Vagina (tissue), 2 donors: ENCODE measurements at regions not wholly inside any gene's neighbourhood (a gene's known extent, or its start where the extent isn't known, plus 50 kb on each side); places are given as distances from the start of the nearest gene placed in this dataset.

Experiments used
- DNase-seq, 2 donors: peaks; one replicate each; pipeline ENCODE4 v3.0.0-alpha.2; 2017; ENCODE audit errors: extremely low spot score in 2 of 2
- H3K27ac ChIP-seq: fragments of 200-600 bp; sonication (generic); one replicate; pipeline ENCODE4 v1.5.1; 2019
- H3K27me3 ChIP-seq: fragments of 200-600 bp; sonication (generic); one replicate; pipeline ENCODE4 v1.5.1; 2019
- H3K36me3 ChIP-seq, 2 donors: fragments of 200-600 bp; sonication (generic); one replicate each; pipeline ENCODE4 v1.5.1; 2017 to 2019
- H3K4me1 ChIP-seq: fragments of 200-600 bp; sonication (generic); one replicate; pipeline ENCODE4 v1.5.1; 2019
- H3K4me3 ChIP-seq, 2 donors: fragments of 200-600 bp; sonication (generic); 1 replicate in 1 of 2; 2 replicates in 1 of 2; pipeline ENCODE4 v1.5.1; 2016 to 2019
- H3K9me3 ChIP-seq: fragments of 200-600 bp; sonication (generic); one replicate; pipeline ENCODE4 v1.5.1; 2019
- POLR2A ChIP-seq, 2 donors: fragments of 450-650 bp; IDR thresholded peaks; one replicate each; pipeline ENCODE4 v1.6.1; 2017; ENCODE audit warnings: antibody characterized with exemption in 2 of 2, mild to moderate bottlenecking in 2 of 2, moderate library complexity in 2 of 2
- POLR2AphosphoS5 ChIP-seq, 2 donors: sonication (generic); formaldehyde crosslinking; IDR thresholded peaks; one replicate each; pipeline ENCODE4 v1.9.0; 2017; ENCODE audit warnings: antibody characterized with exemption in 2 of 2, mild to moderate bottlenecking in 2 of 2, low read depth in 1 of 2; ENCODE audit not compliant: insufficient read depth in 1 of 2
- intact Hi-C: fragments of 100-400 bp; cut with DNase I; formaldehyde crosslinking; loops from one replicate; pipeline ENCODE4 v1.15.1; 2023
- TF ChIP-seq, protein P1 (sequence below), 3 experiments: fragments of 450-650 bp in 2 of 3; fragments of 200-600 bp in 1 of 3; sonication (generic) in 1 of 3; IDR thresholded peaks; one replicate each; pipeline ENCODE4 v1.5.1; 2017 to 2019; ENCODE audit warnings: antibody characterized with exemption in 3 of 3, mild to moderate bottlenecking in 2 of 3, moderate library complexity in 2 of 3

DNA sequence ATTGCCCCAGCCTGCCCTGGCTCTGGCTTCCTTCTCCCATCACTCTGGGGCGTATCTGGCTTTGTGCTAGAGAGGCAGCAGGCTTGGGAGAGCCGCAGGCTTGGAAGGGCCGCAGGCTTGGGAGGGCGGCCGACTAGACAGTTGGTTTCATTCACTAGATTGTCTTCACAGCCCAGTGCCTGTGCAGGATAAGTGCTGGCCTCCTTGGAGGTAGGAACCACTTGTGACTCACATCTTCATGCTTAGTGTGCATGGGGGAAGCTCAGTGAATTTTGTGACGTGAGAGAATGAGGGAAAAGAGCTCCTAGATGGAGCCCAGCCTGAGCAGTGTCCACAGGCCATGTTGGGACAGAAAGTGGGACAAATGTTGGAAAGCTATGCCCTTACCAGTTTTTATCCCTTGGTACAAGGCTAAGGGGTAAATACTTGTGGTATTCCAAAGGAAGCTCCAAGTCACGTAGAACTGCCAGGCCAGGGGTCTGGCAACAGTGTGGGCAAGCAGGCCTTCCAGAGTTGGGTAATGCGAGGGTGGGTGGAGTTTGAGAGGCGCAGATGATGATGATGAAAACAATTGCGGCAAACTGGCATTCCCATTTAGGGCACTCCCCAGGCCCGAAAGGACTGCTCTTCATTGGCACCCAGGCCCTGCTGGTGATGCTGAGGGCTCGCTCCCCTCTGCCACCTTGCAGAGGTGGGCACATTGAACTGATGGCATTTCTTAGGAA lies 100.1 kb downstream of the DDX1 start:
- intact Hi-C loops: no loop called here
- DNase-seq: no peak
- Histone ChIP-seq H3K4me3 (no peak overlapping the region), H3K27me3 (no peaks in the 10 kb centered on the region), H3K4me1 (no peaks in the 10 kb centered on the region), H3K36me3 (no peaks in the 10 kb centered on the region), H3K27ac (no peak overlapping the region), H3K9me3 (no peaks in the 10 kb centered on the region)
- TF ChIP-seq, protein P1, sequence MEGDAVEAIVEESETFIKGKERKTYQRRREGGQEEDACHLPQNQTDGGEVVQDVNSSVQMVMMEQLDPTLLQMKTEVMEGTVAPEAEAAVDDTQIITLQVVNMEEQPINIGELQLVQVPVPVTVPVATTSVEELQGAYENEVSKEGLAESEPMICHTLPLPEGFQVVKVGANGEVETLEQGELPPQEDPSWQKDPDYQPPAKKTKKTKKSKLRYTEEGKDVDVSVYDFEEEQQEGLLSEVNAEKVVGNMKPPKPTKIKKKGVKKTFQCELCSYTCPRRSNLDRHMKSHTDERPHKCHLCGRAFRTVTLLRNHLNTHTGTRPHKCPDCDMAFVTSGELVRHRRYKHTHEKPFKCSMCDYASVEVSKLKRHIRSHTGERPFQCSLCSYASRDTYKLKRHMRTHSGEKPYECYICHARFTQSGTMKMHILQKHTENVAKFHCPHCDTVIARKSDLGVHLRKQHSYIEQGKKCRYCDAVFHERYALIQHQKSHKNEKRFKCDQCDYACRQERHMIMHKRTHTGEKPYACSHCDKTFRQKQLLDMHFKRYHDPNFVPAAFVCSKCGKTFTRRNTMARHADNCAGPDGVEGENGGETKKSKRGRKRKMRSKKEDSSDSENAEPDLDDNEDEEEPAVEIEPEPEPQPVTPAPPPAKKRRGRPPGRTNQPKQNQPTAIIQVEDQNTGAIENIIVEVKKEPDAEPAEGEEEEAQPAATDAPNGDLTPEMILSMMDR (IDR thresholded peaks at IDR 0.05): no peak
- TF ChIP-seq POLR2AphosphoS5 (IDR thresholded peaks at IDR 0.05; ENCODE audit: insufficient read depth in 1 of 2, low read depth in 1 of 2): no peak
- TF ChIP-seq POLR2A (IDR thresholded peaks at IDR 0.05): no peak

DNA sequence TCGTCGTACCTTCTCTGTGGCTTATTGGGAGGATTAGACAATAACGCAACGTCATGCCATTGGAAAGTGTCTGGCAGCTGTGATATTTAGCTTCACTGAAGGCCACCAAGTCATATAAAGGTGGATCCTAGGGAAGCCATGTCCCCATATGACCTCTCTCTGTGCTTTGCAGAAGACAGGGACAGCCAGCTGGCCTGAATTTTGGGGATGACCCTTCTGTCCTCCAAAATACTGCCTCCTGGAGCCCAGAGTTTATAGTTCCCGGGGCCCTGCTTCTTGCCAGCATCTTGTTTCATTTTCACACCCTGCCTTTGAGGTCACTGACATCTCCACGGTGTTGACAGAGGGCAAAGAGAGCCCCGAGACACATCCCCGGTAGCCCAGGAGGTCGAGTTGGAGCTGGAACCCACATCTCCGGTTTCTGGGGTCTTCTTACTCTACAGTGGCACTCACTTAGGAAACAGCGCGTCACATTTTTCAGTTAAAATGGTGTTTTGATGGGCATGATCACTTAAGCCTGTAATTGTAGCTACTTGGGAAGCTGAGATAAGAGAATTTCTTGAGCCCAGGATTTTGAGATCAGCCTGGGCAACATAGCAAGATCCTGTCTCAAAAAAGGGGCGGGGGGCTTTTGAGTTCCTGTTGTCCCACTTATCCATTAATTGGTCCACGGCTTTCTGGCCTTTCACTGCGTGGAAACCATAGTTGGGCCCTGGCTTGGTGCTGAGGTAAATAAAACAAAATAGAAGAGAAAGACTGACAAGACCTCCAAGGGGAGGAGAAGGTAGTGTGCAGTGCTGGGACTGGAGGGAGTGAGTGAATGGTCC lies 101.1 kb downstream of the DDX1 start:
- Histone ChIP-seq H3K27me3 (no peaks in the 10 kb centered on the region), H3K9me3 (no peaks in the 10 kb centered on the region), H3K27ac (no peak overlapping the region), H3K4me1 (no peaks in the 10 kb centered on the region), H3K36me3 (no peaks in the 10 kb centered on the region), H3K4me3 (no peak overlapping the region)
- intact Hi-C loops: no loop called here
- TF ChIP-seq POLR2A (IDR thresholded peaks at IDR 0.05): no peak
- TF ChIP-seq, protein P1 (IDR thresholded peaks at IDR 0.05): no peak
- no peak for TF ChIP-seq POLR2AphosphoS5 (IDR thresholded peaks at IDR 0.05; ENCODE audit: insufficient read depth in 1 of 2, low read depth in 1 of 2)
- DNase-seq: no peak

DNA sequence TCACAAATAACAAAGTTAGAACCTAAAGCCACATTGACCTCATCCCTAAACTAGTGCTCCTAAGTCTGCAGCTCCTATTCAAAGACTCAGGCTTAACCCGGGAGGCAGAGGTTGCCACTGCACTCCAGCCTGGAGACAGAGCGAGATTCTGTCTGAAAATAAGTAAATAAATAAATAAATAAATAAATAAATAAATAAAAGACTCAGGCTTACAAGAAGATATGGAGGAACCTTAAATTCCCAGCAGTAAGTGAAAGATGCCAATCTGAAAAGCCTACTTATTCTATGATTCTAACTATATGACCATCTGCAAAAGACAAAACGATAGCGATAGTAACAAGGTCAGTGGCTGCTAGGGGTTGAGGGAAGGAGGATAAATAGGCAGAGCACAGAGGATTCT lies 101.7 kb downstream of the DDX1 start:
- intact Hi-C loops: no loop called here
- Histone ChIP-seq H3K27ac (no peak overlapping the region), H3K36me3 (no peaks in the 10 kb centered on the region), H3K4me3 (no peak overlapping the region), H3K27me3 (no peaks in the 10 kb centered on the region), H3K4me1 (no peaks in the 10 kb centered on the region), H3K9me3 (no peaks in the 10 kb centered on the region)
- TF ChIP-seq POLR2A (IDR thresholded peaks at IDR 0.05) (no peak), POLR2AphosphoS5 (IDR thresholded peaks at IDR 0.05; ENCODE audit: insufficient read depth in 1 of 2, low read depth in 1 of 2) (no peak)
- TF ChIP-seq, protein P1 (IDR thresholded peaks at IDR 0.05): no peak
- DNase-seq: no peak

DNA sequence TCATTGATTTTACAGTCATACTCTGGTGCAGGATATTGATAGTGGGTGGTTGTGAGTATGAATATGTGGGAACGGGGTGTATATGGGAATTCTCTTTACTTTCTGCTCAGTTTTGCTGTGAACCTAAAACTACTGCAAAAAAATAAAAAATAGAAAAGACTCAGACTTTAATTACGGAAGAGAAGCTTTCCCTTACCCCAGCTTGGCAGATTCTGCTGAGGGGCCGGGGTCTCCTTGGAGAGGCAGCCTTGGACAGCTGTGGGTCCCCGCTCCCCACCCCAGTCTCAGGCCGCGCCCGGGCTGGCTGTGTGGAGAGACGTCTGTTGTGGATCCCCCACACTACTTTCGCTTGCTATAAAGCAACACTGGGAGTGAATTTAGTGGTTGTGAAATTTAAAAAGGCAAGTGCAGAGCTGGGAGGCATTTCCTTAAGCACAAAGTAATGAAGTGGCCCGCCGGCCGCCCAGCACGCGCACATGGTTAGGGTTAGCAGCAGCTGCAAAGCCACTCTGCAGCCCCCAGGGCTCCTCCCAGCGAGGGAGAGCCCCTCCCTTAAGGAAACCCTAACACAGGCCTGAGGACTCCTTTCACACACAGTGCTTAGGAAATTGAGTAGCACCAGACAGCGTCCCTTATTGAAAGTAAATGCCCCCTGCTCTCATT lies 102.4 kb downstream of the DDX1 start:
- Histone ChIP-seq H3K4me3 (no peak overlapping the region), H3K9me3 (no peaks in the 10 kb centered on the region), H3K27me3 (no peaks in the 10 kb centered on the region), H3K4me1 (no peaks in the 10 kb centered on the region), H3K27ac (no peak overlapping the region), H3K36me3 (no peaks in the 10 kb centered on the region)
- DNase-seq: no peak
- TF ChIP-seq POLR2AphosphoS5 (IDR thresholded peaks at IDR 0.05; ENCODE audit: insufficient read depth in 1 of 2, low read depth in 1 of 2) (no peak), POLR2A (IDR thresholded peaks at IDR 0.05) (no peak)
- TF ChIP-seq, protein P1 (IDR thresholded peaks at IDR 0.05): no peak
- intact Hi-C loops: no loop called here
